Activated CD4-positive, alpha-beta memory T cell treated with anti-CD3 and anti-CD28 coated beads, Interleukin-2, amount 10 ng/mL, durations not matched to agents 7 days and 5 days (primary cell): ENCODE measurements at regions not wholly inside any gene's neighbourhood (a gene's known extent, or its start where the extent isn't known, plus 50 kb on each side); places are given as distances from the start of the nearest gene placed in this dataset.

Experiments used
- CTCF ChIA-PET: fragments of 350-600 bp; sonication (Branson Sonifier 250); formaldehyde crosslinking; loops from one replicate; lab custom pipeline; 2021; ENCODE audit warnings: antibody characterized with exemption, inconsistent platforms; lab: Charles Lee
- POLR2A ChIA-PET: fragments of 350-600 bp; sonication (Branson Sonifier 250); formaldehyde crosslinking; loops from one replicate; lab custom pipeline; 2021; ENCODE audit warnings: antibody characterized with exemption; lab: Charles Lee
- DNase-seq: peaks from one replicate; pipeline ENCODE4 v3.0.0-alpha.2; 2020
- H3K27ac Mint-ChIP-seq: one replicate; pipeline ENCODE4 v1.8.0; 2021; ENCODE audit warnings: mild to moderate bottlenecking, mixed read lengths
- H3K27me3 Mint-ChIP-seq: one replicate; pipeline ENCODE4 v1.8.0; 2021; ENCODE audit warnings: mixed read lengths
- H3K36me3 Mint-ChIP-seq: one replicate; pipeline ENCODE4 v1.8.0; 2021; ENCODE audit warnings: low read depth, mixed read lengths
- H3K4me1 Mint-ChIP-seq: one replicate; pipeline ENCODE4 v1.8.0; 2021; ENCODE audit warnings: mixed read lengths
- H3K4me3 Mint-ChIP-seq: one replicate; pipeline ENCODE4 v1.8.0; 2021; ENCODE audit warnings: mild to moderate bottlenecking, mixed read lengths
- H3K9me3 Mint-ChIP-seq: one replicate; pipeline ENCODE4 v1.8.0; 2021; ENCODE audit warnings: mixed read lengths

GRCh38 chr14:24744641-24745040 is 110.7 kb upstream of the GZMB start:
- Mint-ChIP-seq H3K9me3 (no peaks in the 10 kb centered on the region), H3K4me1 (no peaks in the 10 kb centered on the region), H3K4me3 (no peak overlapping the region), H3K36me3 (no peaks in the 10 kb centered on the region), H3K27ac (no peak overlapping the region), H3K27me3 (peaks cover 3% of the 10 kb centered on the region)
- DNase-seq: no peak
- POLR2A ChIA-PET: no interaction called here
- CTCF ChIA-PET: no interaction called here

- Mint-ChIP-seq H3K27me3 (peaks cover 1% of the 10 kb centered on the region), H3K4me1 (no peaks in the 10 kb centered on the region), H3K4me3 (no peak overlapping the region), H3K9me3 (no peaks in the 10 kb centered on the region), H3K27ac (no peak overlapping the region), H3K36me3 (no peaks in the 10 kb centered on the region)
- ChIA-PET POLR2A (no interaction called here), CTCF (no interaction called here)
- no peak for DNase-seq
Observed at GRCh38 chr14:24741871-24742270, 107.9 kb upstream of the GZMB start.

- Mint-ChIP-seq H3K4me1 (no peaks in the 10 kb centered on the region), H3K27ac (no peak overlapping the region), H3K9me3 (no peaks in the 10 kb centered on the region), H3K36me3 (no peaks in the 10 kb centered on the region), H3K27me3 (peaks cover 4% of the 10 kb centered on the region), H3K4me3 (no peak overlapping the region)
- POLR2A ChIA-PET: no interaction called here
- CTCF ChIA-PET: interaction anchor here (0.8 kb wide), 1 partner anchor 25 kb away, joined by 3 read pairs; no protein-coding TSS in a partner anchor
- DNase-seq: no peak
Observed at GRCh38 chr14:24735984-24736630, 102.1 kb upstream of the GZMB start.

DNA sequence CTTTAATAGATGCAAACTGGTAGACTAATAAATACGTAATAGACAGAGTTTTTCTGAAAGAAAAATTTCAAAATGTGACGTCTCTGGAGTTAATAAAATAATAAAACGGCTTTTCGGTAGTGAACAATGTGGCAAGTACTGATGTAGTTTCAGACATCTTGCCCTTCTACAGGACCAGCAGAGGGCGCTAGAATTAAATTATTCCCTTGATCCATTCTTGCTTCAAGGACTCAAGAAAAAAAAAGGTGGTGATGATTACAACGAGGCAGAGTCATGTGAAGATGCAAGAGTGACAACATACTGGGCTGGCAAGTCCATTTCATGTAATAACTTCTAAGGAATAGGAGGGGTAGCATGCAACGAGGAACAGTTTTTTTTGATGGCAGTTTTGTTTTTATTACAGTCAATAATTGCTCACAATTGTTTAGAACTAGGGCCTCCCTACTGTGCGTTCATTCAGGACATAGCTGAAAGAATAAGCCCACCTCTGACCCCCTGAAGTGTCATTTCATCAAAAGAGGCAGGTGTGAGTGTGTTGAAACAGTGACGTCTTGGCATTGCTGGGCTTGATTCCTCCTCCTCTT is 101.0 kb upstream of the GZMB start:
- peaks cover 7% of the 10 kb centered on the region for H3K27me3 Mint-ChIP-seq
- H3K27ac Mint-ChIP-seq: no peak overlapping the region

GRCh38 chr14:24726480-24726879 is 92.5 kb upstream of the GZMB start:
- Mint-ChIP-seq H3K27me3 (peaks cover 16% of the 10 kb centered on the region), H3K27ac (no peak overlapping the region), H3K4me1 (peaks cover 3% of the 10 kb centered on the region), H3K36me3 (no peaks in the 10 kb centered on the region), H3K4me3 (no peak overlapping the region), H3K9me3 (no peaks in the 10 kb centered on the region)
- POLR2A ChIA-PET: no interaction called here
- CTCF ChIA-PET: interaction anchor here (2.5 kb wide), 1 partner anchor 17 kb away, joined by 10 read pairs; no protein-coding TSS in a partner anchor
- no peak for DNase-seq

More for the DNA sequence above, 101.0 kb upstream of the GZMB start:
- H3K4me3 Mint-ChIP-seq: no peak overlapping the region
- no peaks in the 10 kb centered on the region for H3K4me1 Mint-ChIP-seq
- DNase-seq: no peak
- POLR2A ChIA-PET: no interaction called here
- no peaks in the 10 kb centered on the region for H3K9me3 Mint-ChIP-seq
- H3K36me3 Mint-ChIP-seq: no peaks in the 10 kb centered on the region
- CTCF ChIA-PET: interaction anchor here (1.0 to 1.1 kb wide), 2 partner anchors 25 to 398 kb away, joined by 4 to 5 read pairs; no protein-coding TSS in a partner anchor

- no peak for DNase-seq
- Mint-ChIP-seq H3K9me3 (no peaks in the 10 kb centered on the region), H3K27ac (no peak overlapping the region), H3K27me3 (peaks cover 12% of the 10 kb centered on the region), H3K4me1 (peaks cover 3% of the 10 kb centered on the region), H3K36me3 (no peaks in the 10 kb centered on the region), H3K4me3 (no peak overlapping the region)
- ChIA-PET CTCF (interaction anchor here (0.8 kb wide), 1 partner anchor 15 kb away, joined by 4 read pairs; no protein-coding TSS in a partner anchor), POLR2A (no interaction called here)
Observed at GRCh38 chr14:24725311-24725710, 91.3 kb upstream of the GZMB start.

- Mint-ChIP-seq H3K27me3 (peaks cover 13% of the 10 kb centered on the region), H3K4me3 (no peak overlapping the region)
- CTCF ChIA-PET: interaction anchor here (1.7 kb wide), 1 partner anchor 12 kb away, joined by 6 read pairs; no protein-coding TSS in a partner anchor
Observed at GRCh38 chr14:24721775-24722174, 87.8 kb upstream of the GZMB start.

GRCh38 chr14:24715239-24715638 is 81.2 kb upstream of the GZMB start:
- Mint-ChIP-seq H3K27me3 (peaks cover 9% of the 10 kb centered on the region), H3K27ac (no peak overlapping the region), H3K36me3 (no peaks in the 10 kb centered on the region), H3K4me3 (no peak overlapping the region), H3K4me1 (no peaks in the 10 kb centered on the region), H3K9me3 (no peaks in the 10 kb centered on the region)
- ChIA-PET CTCF (no interaction called here), POLR2A (no interaction called here)
- DNase-seq: no peak

More at GRCh38 chr14:24721775-24722174, 87.8 kb upstream of the GZMB start:
- Mint-ChIP-seq H3K9me3 (no peaks in the 10 kb centered on the region), H3K27ac (no peak overlapping the region), H3K36me3 (no peaks in the 10 kb centered on the region), H3K4me1 (no peaks in the 10 kb centered on the region)
- POLR2A ChIA-PET: no interaction called here
- DNase-seq: no peak

DNA sequence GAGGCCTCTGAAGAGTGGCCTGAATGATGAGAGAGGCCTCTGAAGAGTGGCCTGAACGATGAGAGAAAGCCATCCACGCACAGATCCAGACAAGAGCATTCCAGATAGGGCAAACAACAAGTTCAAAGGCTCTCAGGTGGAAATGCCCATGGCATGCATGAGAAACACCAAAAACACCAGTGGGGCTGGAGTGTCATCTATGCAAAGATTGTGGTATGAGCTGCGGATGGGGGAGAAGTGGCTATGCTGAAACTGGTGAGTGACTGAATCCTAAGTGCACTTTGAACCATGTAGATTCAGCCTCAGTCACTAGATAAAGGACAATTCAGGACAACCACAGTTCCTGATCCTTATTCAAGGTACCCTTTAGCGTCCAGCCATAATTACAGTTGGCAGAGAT is 79.4 kb upstream of the GZMB start:
- DNase-seq: no peak
- Mint-ChIP-seq H3K4me3 (no peak overlapping the region), H3K4me1 (no peaks in the 10 kb centered on the region), H3K9me3 (no peaks in the 10 kb centered on the region), H3K36me3 (no peaks in the 10 kb centered on the region), H3K27me3 (peaks cover 7% of the 10 kb centered on the region), H3K27ac (no peak overlapping the region)
- CTCF ChIA-PET: interaction anchor here (1.2 kb wide), 1 partner anchor 108 kb away, joined by 3 read pairs; no protein-coding TSS in a partner anchor
- POLR2A ChIA-PET: interaction anchor here (1.2 kb wide), 1 partner anchor 104 kb away, joined by 3 read pairs; no protein-coding TSS in a partner anchor

DNA sequence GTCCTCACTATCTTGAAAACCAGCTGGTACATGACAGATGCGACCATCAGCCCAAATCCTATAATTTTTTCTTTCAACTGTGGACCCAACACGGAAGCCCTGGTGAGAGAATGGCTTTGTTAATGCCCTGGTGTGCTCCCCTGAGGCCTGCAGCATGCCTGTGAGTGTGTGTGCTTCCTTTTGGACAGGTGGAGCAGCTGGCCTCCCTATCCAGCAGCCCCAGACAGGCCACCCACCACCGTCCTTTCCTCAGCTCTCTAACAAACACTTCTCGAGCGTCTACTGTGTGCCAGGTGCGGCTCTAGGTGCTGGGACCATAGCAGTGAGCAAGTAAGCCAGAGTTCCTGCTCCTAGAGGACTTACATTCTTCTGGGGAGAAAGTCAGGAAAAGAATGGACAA is 78.9 kb upstream of the GZMB start:
- Mint-ChIP-seq H3K4me1 (no peaks in the 10 kb centered on the region), H3K27ac (no peak overlapping the region), H3K27me3 (peaks cover 6% of the 10 kb centered on the region), H3K9me3 (no peaks in the 10 kb centered on the region), H3K4me3 (no peak overlapping the region), H3K36me3 (no peaks in the 10 kb centered on the region)
- no peak for DNase-seq
- ChIA-PET CTCF (interaction anchor here (3.1 to 4.6 kb wide), 2 partner anchors 13 to 420 kb away, joined by 22 to 27 read pairs; no protein-coding TSS in a partner anchor), POLR2A (no interaction called here)

- peaks cover 6% of the 10 kb centered on the region for H3K27me3 Mint-ChIP-seq
- no peak overlapping the region for H3K27ac Mint-ChIP-seq
- ChIA-PET POLR2A (no interaction called here), CTCF (interaction anchor here (1.0 to 4.6 kb wide), 4 partner anchors 12 to 420 kb away, joined by 4 to 27 read pairs (median 13); no protein-coding TSS in a partner anchor)
- DNase-seq: no peak
- no peaks in the 10 kb centered on the region for H3K36me3 Mint-ChIP-seq
- H3K9me3 Mint-ChIP-seq: no peaks in the 10 kb centered on the region
- H3K4me3 Mint-ChIP-seq: no peak overlapping the region
- H3K4me1 Mint-ChIP-seq: no peaks in the 10 kb centered on the region
Observed at GRCh38 chr14:24712374-24712773, 78.4 kb upstream of the GZMB start.

DNA sequence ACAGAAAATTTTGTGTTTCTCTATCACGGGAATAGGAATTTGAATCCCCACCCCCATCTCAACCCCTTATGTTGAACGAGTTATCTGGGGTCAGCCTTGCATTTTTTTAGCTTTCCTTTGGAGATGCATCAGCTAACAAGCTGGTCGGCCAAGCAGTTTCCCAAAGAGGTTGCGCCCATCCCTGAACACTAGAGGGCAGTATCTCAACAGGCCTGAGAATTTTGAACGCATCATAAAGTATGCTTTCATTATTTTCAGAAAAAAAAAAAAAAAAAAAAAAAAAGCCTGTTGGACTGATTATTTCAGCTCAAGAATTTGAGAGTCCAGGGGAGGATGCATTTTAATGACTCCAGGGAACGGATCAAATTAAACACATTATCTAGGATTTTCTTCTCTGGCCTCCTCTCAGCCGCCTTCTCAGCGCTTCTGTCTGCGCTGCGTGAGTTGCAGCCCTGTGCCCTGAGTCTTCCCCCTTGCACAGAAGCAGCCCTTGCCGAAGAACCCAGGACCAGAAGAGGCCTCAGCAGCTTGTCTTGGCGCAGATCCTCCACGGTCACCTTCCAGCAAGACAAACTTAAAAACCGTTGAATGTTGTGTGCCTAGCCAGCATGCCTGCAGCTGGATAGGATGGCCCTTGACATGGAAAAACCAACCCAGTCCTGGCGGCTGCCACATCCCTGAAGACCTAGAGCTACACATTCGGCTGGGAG is 76.6 kb upstream of the GZMB start:
- Mint-ChIP-seq H3K4me1 (no peaks in the 10 kb centered on the region), H3K27me3 (peaks cover 1% of the 10 kb centered on the region), H3K4me3 (no peak overlapping the region), H3K36me3 (no peaks in the 10 kb centered on the region), H3K9me3 (no peaks in the 10 kb centered on the region), H3K27ac (no peak overlapping the region)
- ChIA-PET POLR2A (interaction anchor here (1.0 to 1.5 kb wide), 2 partner anchors 18 to 37 kb away, joined by 3 to 5 read pairs; no protein-coding TSS in a partner anchor), CTCF (interaction anchor here (0.6 to 4.6 kb wide), 50 partner anchors 8 to 1044 kb away, joined by 3 to 32 read pairs (median 4); partner anchors contain the start of genes GZMB and GZMH)
- peak; percentile 69 for DNase-seq
